GM21717 (cell line): ENCODE measurements at regions not wholly inside any gene's neighbourhood (a gene's known extent, or its start where the extent isn't known, plus 50 kb on each side); places are given as distances from the start of the nearest gene placed in this dataset.
"Not testable (repeated sequence)": the region's sequence is repeated elsewhere in the genome, so short reads cannot be mapped to it uniquely, and the experiment has no call there.

Experiments used
- ATAC-seq: cut with Tn5 transposase; IDR thresholded peaks from one replicate; pipeline ENCODE4 v1.9.1; 2021; ENCODE audit warnings: mild to moderate bottlenecking, moderate library complexity; ENCODE audit not compliant: unreplicated experiment

GRCh38 chr6:155887421-155887820 lies 431.8 kb upstream of the NOX3 start:
- no peak for ATAC-seq

GRCh38 chr6:155883741-155884140 lies 428.1 kb upstream of the NOX3 start:
- ATAC-seq: no peak

- no peak for ATAC-seq
These were observed 427.7 kb upstream of the NOX3 start for GRCh38 chr6:155883334-155883731.

- no peak for ATAC-seq
These were observed 427.1 kb upstream of the NOX3 start for GRCh38 chr6:155882527-155883333.

- ATAC-seq: no peak
These were observed 426.3 kb upstream of the NOX3 start for GRCh38 chr6:155881826-155882526.

- no peak for ATAC-seq
These were observed 425.3 kb upstream of the NOX3 start for GRCh38 chr6:155880900-155881299.

- no peak for ATAC-seq
These were observed 417.3 kb upstream of the NOX3 start for GRCh38 chr6:155872961-155873360.

GRCh38 chr6:155867682-155868081 lies 412.0 kb upstream of the NOX3 start:
- ATAC-seq: no peak

GRCh38 chr6:155866676-155867390 lies 411.2 kb upstream of the NOX3 start:
- not testable (repeated sequence) for ATAC-seq

GRCh38 chr6:155861821-155862220 lies 406.2 kb upstream of the NOX3 start:
- ATAC-seq: no peak

- ATAC-seq: not testable (repeated sequence)
These were observed 403.3 kb upstream of the NOX3 start for GRCh38 chr6:155858906-155859305.

- no peak for ATAC-seq
These were observed 399.1 kb upstream of the NOX3 start for GRCh38 chr6:155854787-155855186.

GRCh38 chr6:155853011-155853410 lies 397.4 kb upstream of the NOX3 start:
- ATAC-seq: no peak

GRCh38 chr6:155850408-155850841 lies 394.8 kb upstream of the NOX3 start:
- no peak for ATAC-seq

GRCh38 chr6:155847711-155848110 lies 392.1 kb upstream of the NOX3 start:
- no peak for ATAC-seq

GRCh38 chr6:155837474-155837873 lies 381.8 kb upstream of the NOX3 start:
- no peak for ATAC-seq

- no peak for ATAC-seq
These were observed 377.0 kb upstream of the NOX3 start for GRCh38 chr6:155832596-155832995.

- ATAC-seq: no peak
These were observed 374.9 kb upstream of the NOX3 start for GRCh38 chr6:155830531-155830930.

GRCh38 chr6:155829646-155830045 lies 374.0 kb upstream of the NOX3 start:
- ATAC-seq: no peak

GRCh38 chr6:155828989-155829388 lies 373.4 kb upstream of the NOX3 start:
- ATAC-seq: no peak

- ATAC-seq: no peak
These were observed 363.1 kb upstream of the NOX3 start for GRCh38 chr6:155818698-155819097.

- no peak for ATAC-seq
These were observed 357.9 kb upstream of the NOX3 start for GRCh38 chr6:155813548-155813947.
